Erythroblast (primary cell): ENCODE measurements at regions not wholly inside any gene's neighbourhood (a gene's known extent, or its start where the extent isn't known, plus 50 kb on each side); places are given as distances from the start of the nearest gene placed in this dataset.

Experiments
- DNase-seq, 2 experiments: peaks; one replicate each; lab custom pipeline; 2025; lab: John Stamatoyannopoulos, UW
- GATA1 ChIP-seq: IDR thresholded peaks from 2 replicates; pipeline ENCODE4 v1.6.1; 2011; ENCODE audit warnings: low read depth, mild to moderate bottlenecking, control low read depth, low read length, moderate library complexity
- POLR2A ChIP-seq: IDR thresholded peaks from 2 replicates; pipeline ENCODE4 v1.6.1; 2011; ENCODE audit warnings: mild to moderate bottlenecking, low read length

GRCh38 chr6:40323881-40324634 is 263.1 kb downstream of the LRFN2 start:
- DNase-seq, result no peak
- no peak for TF ChIP-seq GATA1

DNA sequence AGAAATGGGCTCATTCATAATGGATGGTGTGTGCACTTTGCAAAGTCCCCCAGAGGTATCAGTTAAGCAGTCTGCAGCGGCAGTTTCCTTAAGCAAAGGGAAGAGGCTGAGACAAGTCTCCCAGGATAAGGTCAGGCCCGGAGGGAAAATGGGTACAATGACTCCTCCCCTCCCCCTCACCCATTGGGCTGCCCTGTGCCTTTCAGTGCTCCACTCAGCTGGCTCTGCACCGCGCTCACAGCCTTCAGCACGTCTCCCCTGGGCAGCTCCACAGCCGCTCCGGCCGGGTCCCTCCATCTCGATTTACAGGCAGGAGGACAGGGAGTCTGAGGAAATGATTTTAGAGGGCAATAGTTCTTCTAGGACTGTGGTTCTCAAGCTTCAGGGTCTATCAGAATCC is 264.8 kb downstream of the LRFN2 start:
- DNase-seq, result no peak
- TF ChIP-seq POLR2A (no peak), GATA1 (no peak)

- DNase-seq, result no peak
Observed at GRCh38 chr6:40321616-40322015, 265.5 kb downstream of the LRFN2 start.

DNA sequence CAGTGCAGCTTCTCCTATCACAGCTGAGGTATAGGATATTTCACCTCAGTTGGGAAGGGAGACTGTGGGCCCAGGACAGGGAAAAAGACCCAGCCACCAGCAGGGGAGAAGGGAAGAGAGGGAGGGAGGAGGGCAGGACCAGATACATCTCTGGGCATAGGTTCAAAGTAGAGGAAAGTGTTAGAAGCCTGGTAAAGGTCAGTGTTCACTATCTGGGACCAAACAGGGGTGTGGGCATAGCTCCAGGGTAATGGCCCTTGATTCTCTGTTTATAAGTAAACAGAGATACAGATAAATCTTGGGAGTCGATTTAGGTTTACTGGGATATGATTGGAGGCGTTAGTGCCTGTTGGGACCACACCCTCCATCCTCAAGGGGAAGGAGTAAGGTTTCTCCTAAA is 266.2 kb downstream of the LRFN2 start:
- TF ChIP-seq GATA1 (no peak), POLR2A (no peak)

More at GRCh38 chr6:40321616-40322015, 265.5 kb downstream of the LRFN2 start:
- TF ChIP-seq POLR2A, result no peak
- no peak for TF ChIP-seq GATA1

GRCh38 chr6:40320441-40320840 is 266.7 kb downstream of the LRFN2 start:
- no peak for DNase-seq
- TF ChIP-seq GATA1, result no peak
- no peak for TF ChIP-seq POLR2A

More for the DNA sequence above, 266.2 kb downstream of the LRFN2 start:
- DNase-seq, result no peak

DNA sequence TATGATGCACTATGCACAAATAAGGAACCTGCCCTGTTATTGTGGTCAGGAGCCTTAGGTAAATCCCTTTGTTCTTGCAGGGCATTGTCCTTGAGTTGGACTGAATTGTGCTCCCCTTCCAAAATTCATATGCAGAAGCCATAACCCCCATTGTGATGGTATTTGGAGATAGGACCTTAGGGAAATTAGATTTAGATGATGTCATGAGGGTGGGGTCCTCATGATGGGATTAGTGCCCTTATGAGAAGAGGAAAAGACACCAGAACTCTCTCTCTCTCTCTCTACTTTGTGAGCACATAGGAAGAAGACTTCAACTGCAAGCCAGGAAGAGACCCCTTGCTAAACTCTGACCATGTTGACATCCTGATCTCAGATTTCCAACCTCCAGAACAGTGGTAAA is 268.0 kb downstream of the LRFN2 start:
- no peak for DNase-seq
- no peak for TF ChIP-seq GATA1
- TF ChIP-seq POLR2A, result no peak

DNA sequence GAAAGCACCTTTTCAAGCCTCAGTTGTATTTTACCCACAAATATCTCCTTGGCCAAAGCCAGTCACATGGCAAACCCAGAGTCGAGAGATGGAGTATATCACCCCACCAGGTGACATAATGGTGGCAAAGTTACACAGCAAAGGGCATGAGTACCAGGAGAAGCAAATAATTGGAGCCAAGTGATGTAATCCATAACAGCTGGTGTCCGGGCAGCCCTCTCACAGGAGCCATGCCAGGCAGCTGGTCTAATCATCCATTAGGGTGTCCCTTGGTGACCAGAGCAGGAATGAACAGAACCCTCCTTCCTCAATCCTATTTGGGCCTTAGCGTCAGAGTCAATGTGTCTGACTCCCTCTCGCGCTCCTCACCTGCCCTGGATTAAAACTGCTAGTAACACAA is 272.1 kb downstream of the LRFN2 start:
- no peak for DNase-seq
- no peak for TF ChIP-seq GATA1
- TF ChIP-seq POLR2A, result no peak

GRCh38 chr6:40313582-40313981 is 273.6 kb downstream of the LRFN2 start:
- no peak for DNase-seq
- TF ChIP-seq POLR2A (no peak), GATA1 (no peak)

GRCh38 chr6:40312213-40313015 is 274.8 kb downstream of the LRFN2 start:
- DNase-seq, result peak in 1 of 2 experiments; percentile 2

DNA sequence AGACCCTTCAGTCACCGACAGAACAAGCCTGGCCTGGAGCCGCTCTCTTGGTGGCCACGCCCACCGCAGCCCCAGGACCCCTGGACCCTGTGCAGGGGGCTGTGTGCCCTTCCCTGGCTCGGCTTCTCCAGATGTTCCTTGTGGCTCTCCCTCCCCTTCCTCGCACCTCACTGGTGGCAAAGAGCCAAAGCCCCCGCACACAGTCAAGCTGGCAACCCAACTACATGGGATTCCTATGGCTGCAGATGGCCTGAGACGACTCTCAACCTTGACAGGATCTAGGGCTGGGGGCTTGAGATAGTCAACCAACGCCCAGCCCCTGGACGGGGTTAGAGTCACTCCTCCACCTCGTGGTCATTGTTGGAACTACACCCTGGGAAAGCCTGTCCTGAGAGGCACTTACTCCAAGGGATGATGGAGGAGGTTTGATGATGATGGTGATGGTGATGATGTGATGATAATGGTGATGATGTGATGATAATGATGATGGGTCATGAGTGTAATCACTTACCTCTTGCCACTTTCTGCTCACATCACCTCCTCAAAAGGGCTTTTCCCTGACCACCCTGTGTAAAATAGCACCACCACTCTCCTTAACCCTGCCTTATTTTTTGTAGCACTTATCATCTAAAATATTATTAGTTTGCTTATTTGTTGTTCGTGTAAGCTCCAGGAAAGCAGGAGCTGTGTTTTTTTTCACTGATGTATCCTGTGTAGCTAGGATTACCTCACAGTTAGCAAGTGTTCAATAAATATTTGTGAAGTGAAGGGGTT is 278.4 kb downstream of the LRFN2 start:
- TF ChIP-seq GATA1 (no peak), POLR2A (no peak)
- peak; percentile 41 to 65 for DNase-seq

More at GRCh38 chr6:40312213-40313015, 274.8 kb downstream of the LRFN2 start:
- TF ChIP-seq GATA1, result no peak

GRCh38 chr6:40307712-40308111 is 279.5 kb downstream of the LRFN2 start:
- TF ChIP-seq POLR2A (no peak), GATA1 (no peak)
- DNase-seq, result no peak

- TF ChIP-seq POLR2A (no peak), GATA1 (no peak)
- DNase-seq, result no peak
Observed at GRCh38 chr6:40302856-40303454, 284.2 kb downstream of the LRFN2 start.

- no peak for TF ChIP-seq POLR2A
- no peak for TF ChIP-seq GATA1
Observed at GRCh38 chr6:40299681-40300080, 287.5 kb downstream of the LRFN2 start.

DNA sequence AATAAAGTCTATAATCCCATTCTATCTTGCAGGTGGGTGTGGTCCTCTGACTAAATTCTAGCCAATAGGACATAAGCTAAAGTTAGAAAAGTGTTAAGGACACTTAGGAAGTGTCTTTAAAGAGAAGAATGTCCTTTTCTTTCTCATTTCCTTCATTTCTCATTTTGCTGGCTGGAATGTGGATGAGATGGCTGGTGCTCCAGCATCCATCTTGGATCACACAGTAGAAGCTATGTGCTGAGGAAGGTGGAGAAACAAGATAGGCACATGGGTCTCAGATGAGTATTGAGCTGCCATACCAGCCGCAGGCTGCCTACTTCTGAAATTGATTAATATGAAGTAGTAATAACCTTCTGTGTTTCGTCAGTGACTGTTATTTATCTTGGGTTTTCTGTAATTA is 289.0 kb downstream of the LRFN2 start:
- TF ChIP-seq POLR2A, result no peak
- no peak for TF ChIP-seq GATA1
- DNase-seq, result no peak

More at GRCh38 chr6:40299681-40300080, 287.5 kb downstream of the LRFN2 start:
- DNase-seq, result no peak
